SK-N-SH (cell line): ENCODE measurements at regions not wholly inside any gene's neighbourhood (a gene's known extent, or its start where the extent isn't known, plus 50 kb on each side); places are given as distances from the start of the nearest gene placed in this dataset.

ENCODE experiments used
- CTCF ChIA-PET: fragments of 300-600, 350-600 bp; formaldehyde crosslinking; extraction: SDS; loops from one replicate; lab custom pipeline; 2021; lab: Yijun Ruan, JAX
- POLR2A ChIA-PET: fragments of 350-600 bp; sonication (Branson Sonifier 250); formaldehyde crosslinking; extraction: SDS; loops from one replicate; lab custom pipeline; 2020; ENCODE audit warnings: antibody characterized with exemption, inconsistent platforms; lab: Yijun Ruan, JAX
- DNase-seq: peaks from one replicate; pipeline ENCODE4 v3.0.0; 2012
- H2AFZ ChIP-seq: fragments of 200-600 bp; sonication (generic); 2 replicates; pipeline ENCODE4 v1.8.1; 2016; ENCODE audit warnings: antibody characterized with exemption, mild to moderate bottlenecking, low read depth
- H3F3A ChIP-seq: fragments of 200-600 bp; sonication (generic); replicated peaks from 2 replicates; pipeline ENCODE3; 2016; ENCODE audit warnings: antibody characterized with exemption, mild to moderate bottlenecking; ENCODE audit not compliant: insufficient read depth
- H3K27ac ChIP-seq, 2 experiments: fragments of 200-500 bp in 1 of 2; fragments of 200-600 bp in 1 of 2; sonication (Bioruptor generic) in 1 of 2; sonication (generic), shearing (Covaris generic) in 1 of 2; 2 replicates each; pipeline versions ENCODE4 v1.5.1 to v1.6.1; 2014 to 2016; ENCODE audit warnings: low read depth in 2 of 2, inconsistent platforms in 1 of 2, low read length in 1 of 2, mild to moderate bottlenecking in 1 of 2, mixed read lengths in 1 of 2
- H3K27me3 ChIP-seq: fragments of 200-600 bp; sonication (generic), shearing (Covaris generic); 2 replicates; pipeline ENCODE4 v1.6.1; 2016; ENCODE audit warnings: mixed run types; ENCODE audit not compliant: insufficient read depth
- H3K36me3 ChIP-seq, 2 experiments: fragments of 200-500 bp in 1 of 2; fragments of 200-600 bp in 1 of 2; sonication (Bioruptor generic) in 1 of 2; sonication (generic) in 1 of 2; replicated peaks in 1 of 2; 2 replicates each; pipeline versions ENCODE3 to v1.5.1; 2014 to 2016; ENCODE audit warnings: low read length in 1 of 2, mild to moderate bottlenecking in 1 of 2; ENCODE audit not compliant: insufficient read depth in 2 of 2, control insufficient read depth in 1 of 2
- H3K4me1 ChIP-seq, 2 experiments: fragments of 200-500 bp in 1 of 2; fragments of 200-600 bp in 1 of 2; sonication (Bioruptor generic) in 1 of 2; sonication (generic), shearing (Covaris generic) in 1 of 2; 2 replicates each; pipeline versions ENCODE4 v1.5.1 to v1.6.1; 2014 to 2016; ENCODE audit warnings: low read depth in 1 of 2, low read length in 1 of 2, mixed run types in 1 of 2; ENCODE audit not compliant: insufficient read depth in 2 of 2, control insufficient read depth in 1 of 2
- H3K4me2 ChIP-seq: fragments of 200-600 bp; sonication (generic), shearing (Covaris generic); 2 replicates; pipeline ENCODE4 v1.6.1; 2017; ENCODE audit warnings: mixed run types
- H3K4me3 ChIP-seq, 2 experiments: fragments of 200-500 bp in 1 of 2; fragments of 200-600 bp in 1 of 2; sonication (Bioruptor generic) in 1 of 2; sonication (generic), shearing (Covaris generic) in 1 of 2; 2 replicates each; pipeline versions ENCODE4 v1.5.1 to v1.8.1; 2014 to 2016; ENCODE audit warnings: low read depth in 2 of 2, inconsistent platforms in 1 of 2, low read length in 1 of 2, mild to moderate bottlenecking in 1 of 2, mixed read lengths in 1 of 2, moderate library complexity in 1 of 2
- H3K79me2 ChIP-seq: fragments of 200-600 bp; sonication (generic); 2 replicates; pipeline ENCODE4 v1.8.1; 2017; ENCODE audit warnings: mild to moderate bottlenecking; ENCODE audit not compliant: insufficient read depth
- H3K9ac ChIP-seq: fragments of 200-600 bp; sonication (generic); 2 replicates; pipeline ENCODE4 v1.6.1; 2017; ENCODE audit warnings: mixed run types
- H3K9me2 ChIP-seq: fragments of 200-600 bp; sonication (generic); 2 replicates; pipeline ENCODE4 v1.6.1; 2017; ENCODE audit warnings: mixed run types
- H3K9me3 ChIP-seq: fragments of 200-600 bp; sonication (generic); 2 replicates; pipeline ENCODE4 v1.6.1; 2017; ENCODE audit warnings: mixed run types, mild to moderate bottlenecking, moderate library complexity
- H4K20me1 ChIP-seq: fragments of 200-600 bp; sonication (generic); 2 replicates; pipeline ENCODE4 v1.6.1; 2017; ENCODE audit warnings: mild to moderate bottlenecking, mixed run types; ENCODE audit not compliant: insufficient read depth
- EP300 ChIP-seq, 2 experiments: IDR thresholded peaks; 2 replicates each; pipeline versions ENCODE4 v1.4.0 to v1.6.1; 2012; ENCODE audit warnings: borderline replicate concordance in 1 of 2, low read depth in 1 of 2, low read length in 1 of 2
- FOXJ3 ChIP-seq: sonication (generic); formaldehyde crosslinking; IDR thresholded peaks from 2 replicates; pipeline ENCODE4 v1.5.1; 2020; ENCODE audit warnings: mild to moderate bottlenecking, missing genetic modification reagents
- GATA2 ChIP-seq: sonication (generic); formaldehyde crosslinking; IDR thresholded peaks from 2 replicates; pipeline ENCODE4 v1.5.0; 2020; ENCODE audit warnings: mild to moderate bottlenecking, missing genetic modification reagents
- IRF3 ChIP-seq: fragments of 150-350 bp; IDR thresholded peaks from 2 replicates; pipeline ENCODE4 v1.6.1; 2016; ENCODE audit warnings: mild to moderate bottlenecking, low read depth, low read length
- MAX ChIP-seq: IDR thresholded peaks from 2 replicates; pipeline ENCODE4 v1.4.0; 2012; ENCODE audit warnings: low read depth
- MXI1 ChIP-seq: IDR thresholded peaks from 2 replicates; pipeline ENCODE4 v1.6.1; 2012; ENCODE audit warnings: mild to moderate bottlenecking, low read depth, low read length, improper control_type of control experiment
- NFIC ChIP-seq: IDR thresholded peaks from 2 replicates; pipeline ENCODE4 v1.4.0; 2012; ENCODE audit warnings: borderline replicate concordance
- NRF1 ChIP-seq: IDR thresholded peaks from 2 replicates; pipeline ENCODE4 v1.6.1; 2012; ENCODE audit warnings: low read depth, mild to moderate bottlenecking, low read length
- PBX3 ChIP-seq: IDR thresholded peaks from 2 replicates; pipeline ENCODE4; 2012
- POLR2AphosphoS5 ChIP-seq: IDR thresholded peaks from 2 replicates; pipeline ENCODE4 v1.6.1; 2012; ENCODE audit warnings: low read depth, low read length
- RAD21 ChIP-seq: IDR thresholded peaks from 2 replicates; pipeline ENCODE4 v1.6.1; 2012; ENCODE audit warnings: mild to moderate bottlenecking, low read length
- RCOR1 ChIP-seq: fragments of 150-350 bp; IDR thresholded peaks from 2 replicates; pipeline ENCODE4 v1.6.1; 2017; ENCODE audit warnings: antibody characterized with exemption, low read length
- REST ChIP-seq: IDR thresholded peaks from 2 replicates; pipeline ENCODE4 v1.6.1; 2012; ENCODE audit warnings: mild to moderate bottlenecking, low read depth, low read length, moderate library complexity
- RXRA ChIP-seq: IDR thresholded peaks from 2 replicates; pipeline ENCODE4 v1.4.0; 2012; ENCODE audit warnings: low read depth, mild to moderate bottlenecking, borderline replicate concordance
- SIN3A ChIP-seq: IDR thresholded peaks from 2 replicates; pipeline ENCODE4 v1.6.1; 2012; ENCODE audit warnings: low read depth, mild to moderate bottlenecking, low read length, moderate library complexity, borderline replicate concordance
- SMC3 ChIP-seq: IDR thresholded peaks from 2 replicates; pipeline ENCODE4 v1.6.1; 2012; ENCODE audit warnings: low read depth, low read length, improper control_type of control experiment
- USF2 ChIP-seq: fragments of 150-350 bp; IDR thresholded peaks from 2 replicates; pipeline ENCODE4 v1.6.1; 2017; ENCODE audit warnings: antibody characterized with exemption, low read length, low read depth, borderline replicate concordance
- YY1 ChIP-seq: IDR thresholded peaks from 2 replicates; pipeline ENCODE4 v1.4.0; 2012; ENCODE audit warnings: low read depth, mild to moderate bottlenecking
- WGBS: methylation state at CpG from one replicate; pipeline ENCODE4 v1.1.6; 2017; ENCODE audit warnings: low lambda C conversion rate; 5-methylcytosine and 5-hydroxymethylcytosine counted together

GRCh38 chr1:229181419-229181818 lies 89.5 kb upstream of the RAB4A start:
- Histone ChIP-seq H3K4me1 (no peaks in the 10 kb centered on the region), H2AFZ (no peak overlapping the region), H3K9me3 (no peaks in the 10 kb centered on the region), H3F3A (no peaks in the 10 kb centered on the region), H3K36me3 (no peaks in the 10 kb centered on the region), H3K9ac (no peak overlapping the region), H3K79me2 (no peaks in the 10 kb centered on the region), H3K9me2 (no peaks in the 10 kb centered on the region), H3K27ac (no peak overlapping the region), H3K4me3 (no peak overlapping the region), H4K20me1 (no peaks in the 10 kb centered on the region), H3K27me3 (no peaks in the 10 kb centered on the region), H3K4me2 (no peak overlapping the region)
- TF ChIP-seq EP300 (IDR thresholded peaks at IDR 0.05; ENCODE audit: borderline replicate concordance in 1 of 2, low read depth in 1 of 2, low read length in 1 of 2) (no peak), SIN3A (no peak), NFIC (no peak), RXRA (no peak), SMC3 (no peak), RCOR1 (no peak), USF2 (no peak), PBX3 (no peak), YY1 (no peak), RAD21 (no peak), FOXJ3 (no peak), NRF1 (no peak), MXI1 (no peak), GATA2 (CRISPR knock-in tag) (no peak), IRF3 (no peak), POLR2AphosphoS5 (no peak), REST (no peak), MAX (no peak)
- CTCF ChIA-PET: no interaction called here
- no peak for DNase-seq
- 73% methylated on average over 2 of the region's 2 CpGs for WGBS
- POLR2A ChIA-PET: no interaction called here
